HepG2 (cell line): ENCODE measurements at regions not wholly inside any gene's neighbourhood (a gene's known extent, or its start where the extent isn't known, plus 50 kb on each side); places are given as distances from the start of the nearest gene placed in this dataset.

Experiments used
- ATAC-seq: fragments of 200-7000 bp; cut with Tn5 transposase; 3 replicates; pipeline ENCODE4 v1.9.1; 2020; ENCODE audit warnings: mild to moderate bottlenecking, moderate library complexity
- BruUV-seq: library from RNA; stranded (reverse); fragments of 400-500 nt; replicated peaks from 2 replicates; lab custom pipeline; 2021; lab: Mats Ljungman, UMichigan
- CTCF ChIA-PET: fragments of 300-600 bp; formaldehyde crosslinking; extraction: SDS; loops from one replicate; lab custom pipeline; 2021; ENCODE audit warnings: low total read pairs, inconsistent platforms, low intra/inter-chr PET ratio; lab: Yijun Ruan, JAX
- POLR2A ChIA-PET: fragments of 350-600 bp; sonication (Branson Sonifier 250); formaldehyde crosslinking; loops from one replicate; lab custom pipeline; 2020; ENCODE audit warnings: antibody characterized with exemption, inconsistent platforms; lab: Yijun Ruan, JAX
- DNase-seq: peaks from one replicate; pipeline ENCODE4 v3.0.0-alpha.2; 2015; ENCODE audit warnings: low spot score
- FAIRE-seq: peaks from 3 replicates; lab custom pipeline; 2011; peaks lifted over from hg19 to GRCh38; lab: Jason Lieb, UNC
- H2AFZ ChIP-seq: one replicate; pipeline ENCODE4 v1.6.1; 2011; ENCODE audit warnings: low read length, inconsistent platforms
- H3K27ac ChIP-seq: fragments of 300-600 bp; 3 replicates; pipeline ENCODE4 v1.8.0; 2011; ENCODE audit warnings: mixed run types, mild to moderate bottlenecking, mixed read lengths, low read length, inconsistent platforms; ENCODE audit not compliant: insufficient read depth; ENCODE audit errors: extremely low read length
- H3K27me3 ChIP-seq, 2 experiments: fragments of 200-600 bp in 1 of 2; 2 replicates in 1 of 2; 3 replicates in 1 of 2; pipeline versions ENCODE4 v1.6.0 to v1.8.0; 2011; ENCODE audit warnings: low read length in 2 of 2, mild to moderate bottlenecking in 2 of 2, moderate library complexity in 2 of 2, inconsistent platforms in 1 of 2; ENCODE audit not compliant: insufficient read depth in 2 of 2, control insufficient read depth in 1 of 2
- H3K36me3 ChIP-seq, 2 experiments: fragments of 200-600 bp in 1 of 2; replicated peaks in 1 of 2; 2 replicates in 1 of 2; 3 replicates in 1 of 2; pipeline versions ENCODE4 v1.5.1 to v1.8.0; 2011; ENCODE audit warnings: low read length in 2 of 2, inconsistent platforms in 1 of 2; ENCODE audit not compliant: insufficient read depth in 2 of 2, control insufficient read depth in 1 of 2
- H3K4me1 ChIP-seq: 2 replicates; pipeline ENCODE4 v1.5.1; 2012; ENCODE audit warnings: low read length, inconsistent platforms; ENCODE audit not compliant: insufficient read depth
- H3K4me2 ChIP-seq: 2 replicates; pipeline ENCODE4 v1.6.0; 2011; ENCODE audit warnings: low read depth, low read length, inconsistent platforms
- H3K4me3 ChIP-seq, 3 experiments: fragments of 200-600 bp in 1 of 3; sonication (generic), shearing (Covaris generic) in 1 of 3; replicated peaks in 1 of 3; 2 replicates each; pipeline ENCODE4 v1.5.1; 2011 to 2016; ENCODE audit warnings: low read length in 3 of 3, inconsistent platforms in 2 of 3, low read depth in 2 of 3, mild to moderate bottlenecking in 2 of 3, control low read depth in 1 of 3, mixed read lengths in 1 of 3; ENCODE audit not compliant: insufficient read depth in 1 of 3
- H3K79me2 ChIP-seq: one replicate; pipeline ENCODE4 v1.6.1; 2011; ENCODE audit warnings: low read length, inconsistent platforms; ENCODE audit not compliant: insufficient read depth
- H3K9ac ChIP-seq: 2 replicates; pipeline ENCODE4 v1.6.0; 2011; ENCODE audit warnings: mild to moderate bottlenecking, low read depth, low read length, inconsistent platforms; ENCODE audit not compliant: insufficient read depth
- H3K9me3 ChIP-seq: 2 replicates; pipeline ENCODE4 v1.5.1; 2012; ENCODE audit warnings: mild to moderate bottlenecking, low read length
- H4K20me1 ChIP-seq: 2 replicates; pipeline ENCODE4 v1.6.0; 2011; ENCODE audit warnings: inconsistent platforms, mild to moderate bottlenecking, low read length, moderate library complexity; ENCODE audit not compliant: insufficient read depth
- BRCA1 ChIP-seq: sonication (generic); formaldehyde crosslinking; IDR thresholded peaks from 2 replicates; pipeline ENCODE4 v1.4.0; 2020; ENCODE audit warnings: missing genetic modification reagents
- ETS1 ChIP-seq: sonication (generic); formaldehyde crosslinking; IDR thresholded peaks from 2 replicates; pipeline ENCODE4 v1.4.0; 2020; ENCODE audit warnings: missing genetic modification reagents
- HHEX ChIP-seq: IDR thresholded peaks from 2 replicates; pipeline ENCODE4 v1.6.1; 2016; ENCODE audit warnings: control low read depth
- NR0B2 ChIP-seq: sonication (generic); formaldehyde crosslinking; IDR thresholded peaks from 2 replicates; pipeline ENCODE4 v1.4.0; 2020; ENCODE audit warnings: mild to moderate bottlenecking, missing genetic modification reagents
- SMARCE1 ChIP-seq: fragments of 450-650 bp; IDR thresholded peaks from 2 replicates; pipeline ENCODE4 v1.6.1; 2017; ENCODE audit warnings: borderline replicate concordance
- ZKSCAN8 ChIP-seq: IDR thresholded peaks from 2 replicates; pipeline ENCODE4 v1.6.1; 2016; ENCODE audit warnings: borderline replicate concordance, missing genetic modification reagents, missing compliant biosample characterization
- ZNF224 ChIP-seq: sonication (generic); formaldehyde crosslinking; IDR thresholded peaks from 2 replicates; pipeline ENCODE4 v1.5.0; 2020; ENCODE audit warnings: mild to moderate bottlenecking, missing genetic modification reagents
- ZNF549 ChIP-seq: sonication (generic); formaldehyde crosslinking; IDR thresholded peaks from 2 replicates; pipeline ENCODE4 v1.5.0; 2020; ENCODE audit warnings: missing genetic modification reagents
- WGBS: methylation state at CpG from one replicate; pipeline ENCODE4 v1.1.6; 2017; ENCODE audit warnings: low lambda C conversion rate; 5-methylcytosine and 5-hydroxymethylcytosine counted together
- in situ Hi-C: cut with HindIII; loops from 2 replicates; pipeline ENCODE4 v1.10.0; 2017; ENCODE audit warnings: low pct_unique_long_range_greater_than_20kb; ENCODE audit not compliant: extremely low pct_ligation_motif_present
- intact Hi-C: fragments of 100-400 bp; cut with micrococcal nuclease; formaldehyde crosslinking; loops from one replicate; pipeline ENCODE4 v1.10.0; 2022; ENCODE audit not compliant: unreplicated experiment

GRCh38 chr17:31740611-31741082, 118.4 kb downstream of the COPRS start:
- H3K4me3 ChIP-seq: no peak overlapping the region
- peaks cover 1 to 3% of the 10 kb centered on the region in 2 experiments; a peak in 1 of 5 replicates for H3K27me3 ChIP-seq
- H3K9me3 ChIP-seq: no peaks in the 10 kb centered on the region
- H4K20me1 ChIP-seq: no peaks in the 10 kb centered on the region
- in situ Hi-C loops: no loop called here
- H3K36me3 ChIP-seq: no peaks in the 10 kb centered on the region
- H3K4me1 ChIP-seq: no peaks in the 10 kb centered on the region
- ChIA-PET CTCF (no interaction called here), POLR2A (no interaction called here)
- H2AFZ ChIP-seq: no peak overlapping the region
- H3K27ac ChIP-seq: no peak overlapping the region
- WGBS: 56% methylated on average over 4 of the region's 4 CpGs
- DNase-seq (no peak), FAIRE-seq (no peak), ATAC-seq (no peak)
- intact Hi-C loops: no loop called here
- no peaks in the 10 kb centered on the region for H3K79me2 ChIP-seq
- H3K4me2 ChIP-seq: no peak overlapping the region
- no peak overlapping the region for H3K9ac ChIP-seq
- no peak for TF ChIP-seq ZNF549
- no peak for TF ChIP-seq SMARCE1
- no TSS peak for BruUV-seq

- in situ Hi-C loops (no loop called here), intact Hi-C loops (no loop called here)
- BruUV-seq: no TSS peak
- Histone ChIP-seq H3K4me1 (no peaks in the 10 kb centered on the region), H4K20me1 (no peaks in the 10 kb centered on the region), H2AFZ (no peak overlapping the region), H3K9me3 (no peaks in the 10 kb centered on the region), H3K4me3 (no peak overlapping the region), H3K36me3 (no peaks in the 10 kb centered on the region), H3K79me2 (no peaks in the 10 kb centered on the region), H3K27ac (no peak overlapping the region), H3K4me2 (no peak overlapping the region), H3K9ac (no peak overlapping the region), H3K27me3 (peaks cover 1 to 2% of the 10 kb centered on the region in 2 experiments; a peak in 1 of 5 replicates)
- TF ChIP-seq NR0B2 (no peak), ZKSCAN8 (CRISPR knock-in tag) (no peak), BRCA1 (CRISPR knock-in tag) (no peak), ZNF224 (no peak), HHEX (CRISPR knock-in tag) (no peak), ETS1 (CRISPR knock-in tag) (no peak)
- CTCF ChIA-PET: no interaction called here
- DNase-seq (no peak), FAIRE-seq (no peak), ATAC-seq (no peak)
- POLR2A ChIA-PET: no interaction called here
- 14% methylated on average over 2 of the region's 2 CpGs for WGBS
Measured at GRCh38 chr17:31738996-31739699, 119.9 kb downstream of the COPRS start.
